IMR-90 (cell line): ENCODE measurements at regions not wholly inside any gene's neighbourhood (a gene's known extent, or its start where the extent isn't known, plus 50 kb on each side); places are given as distances from the start of the nearest gene placed in this dataset.

Source experiments
- BHLHE40 ChIP-seq: fragments of 150-350 bp; IDR thresholded peaks from 2 replicates; pipeline ENCODE4 v1.6.1; 2016; ENCODE audit warnings: mild to moderate bottlenecking, low read depth, low read length
- CEBPB ChIP-seq: IDR thresholded peaks from 2 replicates; pipeline ENCODE4 v1.6.1; 2012; ENCODE audit warnings: low read depth, low read length, improper control_type of control experiment
- CHD1 ChIP-seq: IDR thresholded peaks from 2 replicates; pipeline ENCODE4 v1.6.1; 2012; ENCODE audit warnings: low read depth, low read length, improper control_type of control experiment
- CTCF ChIP-seq: conservative IDR thresholded peaks from 2 replicates; pipeline ENCODE4 v1.5.1; 2012; ENCODE audit warnings: mild to moderate bottlenecking, low read depth, low read length, improper control_type of control experiment
- MAFK ChIP-seq: IDR thresholded peaks from 2 replicates; pipeline ENCODE4 v1.6.1; 2012; ENCODE audit warnings: low read depth, low read length, improper control_type of control experiment
- MAZ ChIP-seq: IDR thresholded peaks from 2 replicates; pipeline ENCODE4 v1.6.1; 2012; ENCODE audit warnings: low read depth, mild to moderate bottlenecking, low read length, improper control_type of control experiment, moderate library complexity, borderline replicate concordance
- NFE2L2 ChIP-seq: fragments of 150-350 bp; IDR thresholded peaks from 2 replicates; pipeline ENCODE4 v1.6.1; 2016; ENCODE audit warnings: low read depth, mild to moderate bottlenecking, low read length
- POLR2A ChIP-seq: IDR thresholded peaks from 2 replicates; pipeline ENCODE4 v1.6.1; 2012; ENCODE audit warnings: mild to moderate bottlenecking, low read depth, low read length
- RAD21 ChIP-seq: IDR thresholded peaks from 2 replicates; pipeline ENCODE4 v1.6.1; 2012; ENCODE audit warnings: low read length, improper control_type of control experiment
- RCOR1 ChIP-seq: IDR thresholded peaks from 2 replicates; pipeline ENCODE4 v1.6.1; 2012; ENCODE audit warnings: mild to moderate bottlenecking, low read length, improper control_type of control experiment; ENCODE audit not compliant: insufficient replicate concordance
- RFX5 ChIP-seq: IDR thresholded peaks from 2 replicates; pipeline ENCODE4 v1.8.0; 2012; ENCODE audit warnings: low read depth, mild to moderate bottlenecking, low read length, moderate library complexity
- SMC3 ChIP-seq: fragments of 150-350 bp; IDR thresholded peaks from 2 replicates; pipeline ENCODE4 v1.6.1; 2016; ENCODE audit warnings: low read depth, mild to moderate bottlenecking, antibody characterized with exemption, low read length, moderate library complexity
- TF ChIP-seq, protein P1 (sequence below): fragments of 150-350 bp; IDR thresholded peaks from 2 replicates; pipeline ENCODE4 v1.6.1; 2017; ENCODE audit warnings: mild to moderate bottlenecking, antibody characterized with exemption, low read length, low read depth

DNA sequence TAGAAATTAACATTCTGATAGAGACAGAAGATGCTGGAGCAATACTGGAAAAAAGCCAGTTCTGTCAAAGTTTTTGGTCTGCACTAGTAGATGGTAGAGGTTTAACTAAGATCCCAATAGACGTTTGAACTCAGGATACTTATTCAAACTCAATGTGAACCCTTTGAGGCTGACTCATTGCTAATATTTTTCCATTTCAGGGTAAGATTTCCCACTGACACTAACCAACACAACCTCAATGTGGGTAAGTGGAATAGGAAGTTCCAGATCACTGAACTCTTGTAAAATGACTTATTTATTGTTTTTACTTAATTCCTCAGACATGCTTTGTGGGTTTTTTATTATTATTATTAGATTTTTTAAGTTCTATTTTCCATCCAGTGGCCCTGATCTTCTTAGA, 1024.8 kb downstream of the EPHA3 start:
- TF ChIP-seq BHLHE40 (no peak), MAFK (no peak), MAZ (no peak), CTCF (no peak), CHD1 (no peak), RAD21 (no peak), POLR2A (no peak), NFE2L2 (no peak), RFX5 (no peak), RCOR1 (no peak), SMC3 (no peak), CEBPB (no peak)
- TF ChIP-seq, protein P1, sequence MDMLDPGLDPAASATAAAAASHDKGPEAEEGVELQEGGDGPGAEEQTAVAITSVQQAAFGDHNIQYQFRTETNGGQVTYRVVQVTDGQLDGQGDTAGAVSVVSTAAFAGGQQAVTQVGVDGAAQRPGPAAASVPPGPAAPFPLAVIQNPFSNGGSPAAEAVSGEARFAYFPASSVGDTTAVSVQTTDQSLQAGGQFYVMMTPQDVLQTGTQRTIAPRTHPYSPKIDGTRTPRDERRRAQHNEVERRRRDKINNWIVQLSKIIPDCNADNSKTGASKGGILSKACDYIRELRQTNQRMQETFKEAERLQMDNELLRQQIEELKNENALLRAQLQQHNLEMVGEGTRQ = no peak
